GM19395 (cell line): ENCODE measurements at regions not wholly inside any gene's neighbourhood (a gene's known extent, or its start where the extent isn't known, plus 50 kb on each side); places are given as distances from the start of the nearest gene placed in this dataset.
"Not testable (repeated sequence)": the region's sequence is repeated elsewhere in the genome, so short reads cannot be mapped to it uniquely, and the experiment has no call there.

Source experiments
- ATAC-seq: cut with Tn5 transposase; IDR thresholded peaks from one replicate; pipeline ENCODE4 v1.9.1; 2021; ENCODE audit warnings: mild to moderate bottlenecking, moderate library complexity; ENCODE audit not compliant: unreplicated experiment

DNA sequence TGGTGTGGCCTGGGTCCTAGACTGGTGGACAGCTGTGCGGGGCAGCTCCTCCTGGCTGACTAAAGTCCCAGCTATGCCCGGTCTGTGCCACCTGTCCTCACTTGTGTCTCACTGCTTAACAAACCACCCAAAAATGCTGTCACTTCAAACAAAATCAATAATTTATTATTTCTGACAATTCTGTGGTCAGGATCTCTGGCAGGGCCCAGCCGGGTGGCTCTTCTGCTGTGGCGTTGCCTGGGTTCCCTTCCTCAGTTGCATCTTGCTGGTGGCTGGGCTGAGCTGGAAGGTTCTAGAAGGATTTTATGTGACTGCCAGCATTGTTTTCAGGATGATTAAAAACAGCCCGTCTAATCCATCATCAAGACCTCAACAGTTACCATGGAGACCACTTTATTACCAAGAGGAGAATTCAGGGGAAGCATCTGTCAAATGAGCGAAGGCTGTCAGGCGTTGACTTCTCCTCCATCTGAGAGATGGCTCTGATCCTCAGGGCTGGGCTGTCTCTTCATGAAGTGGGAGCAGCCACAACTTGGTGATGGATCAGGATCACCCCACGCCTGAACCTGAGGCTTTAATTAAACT is 280.6 kb upstream of the SFSWAP start:
- no peak for ATAC-seq

DNA sequence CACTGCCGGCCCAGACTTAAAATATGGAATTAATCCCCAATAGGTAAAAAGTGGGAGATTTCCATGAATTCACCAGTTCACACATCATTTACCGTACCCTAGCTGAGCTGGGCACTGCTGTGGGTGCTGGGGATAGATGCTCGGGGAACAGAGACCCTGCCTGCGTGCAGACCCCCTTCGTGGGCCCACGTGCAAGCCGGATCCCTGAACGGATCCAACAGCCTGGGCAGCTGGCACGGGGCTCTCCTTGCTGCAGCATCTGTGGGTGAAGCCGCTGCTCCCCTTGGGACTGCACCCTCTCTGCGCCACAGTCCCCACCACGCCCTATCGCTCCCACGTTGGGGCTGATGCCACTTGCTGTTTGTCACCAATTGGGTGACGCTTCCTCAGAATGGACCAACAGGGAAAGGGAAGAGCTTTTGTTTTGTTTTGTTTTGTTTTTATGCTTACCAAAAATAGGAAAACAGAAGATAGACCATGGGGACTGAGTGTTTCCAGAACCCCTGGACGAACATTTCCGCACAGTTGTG is 279.7 kb upstream of the SFSWAP start:
- ATAC-seq: not testable (repeated sequence)

DNA sequence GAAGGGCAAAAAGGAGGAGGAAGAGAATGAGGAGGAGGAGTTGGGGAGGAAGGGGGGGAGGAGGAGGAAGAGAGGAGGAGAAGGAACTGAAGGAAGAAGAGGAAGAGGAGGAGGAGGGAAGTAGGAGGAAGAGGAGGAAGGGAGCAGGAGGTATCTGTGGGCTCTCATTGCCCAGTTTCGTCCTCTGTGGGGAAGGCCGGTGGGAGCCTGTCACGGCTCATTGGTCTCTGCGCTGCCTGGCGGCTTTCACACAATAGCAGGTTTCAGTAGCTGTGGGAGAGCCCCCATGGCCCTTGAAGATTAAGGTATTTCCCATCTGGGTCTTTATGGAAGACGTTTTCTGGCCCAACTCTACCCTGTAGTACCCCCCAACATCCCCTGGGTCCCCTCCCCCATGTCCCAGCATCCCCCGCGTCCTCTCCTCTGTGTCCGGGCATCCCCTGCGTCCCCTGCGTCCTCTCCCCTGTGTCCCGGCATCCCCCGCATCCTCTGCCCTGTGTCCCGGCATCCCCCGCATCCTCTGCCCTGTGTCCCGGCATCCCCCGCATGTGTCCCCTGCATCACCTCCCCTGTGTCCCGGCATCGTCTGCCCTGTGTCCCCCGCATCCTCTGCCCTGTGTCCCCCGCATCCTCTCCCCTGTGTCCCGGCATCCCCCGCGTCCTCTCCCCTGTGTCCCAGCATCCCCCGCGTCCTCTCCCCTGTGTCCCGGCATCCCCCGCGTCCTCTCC is 278.2 kb upstream of the SFSWAP start:
- peak; percentile 53 for ATAC-seq

DNA sequence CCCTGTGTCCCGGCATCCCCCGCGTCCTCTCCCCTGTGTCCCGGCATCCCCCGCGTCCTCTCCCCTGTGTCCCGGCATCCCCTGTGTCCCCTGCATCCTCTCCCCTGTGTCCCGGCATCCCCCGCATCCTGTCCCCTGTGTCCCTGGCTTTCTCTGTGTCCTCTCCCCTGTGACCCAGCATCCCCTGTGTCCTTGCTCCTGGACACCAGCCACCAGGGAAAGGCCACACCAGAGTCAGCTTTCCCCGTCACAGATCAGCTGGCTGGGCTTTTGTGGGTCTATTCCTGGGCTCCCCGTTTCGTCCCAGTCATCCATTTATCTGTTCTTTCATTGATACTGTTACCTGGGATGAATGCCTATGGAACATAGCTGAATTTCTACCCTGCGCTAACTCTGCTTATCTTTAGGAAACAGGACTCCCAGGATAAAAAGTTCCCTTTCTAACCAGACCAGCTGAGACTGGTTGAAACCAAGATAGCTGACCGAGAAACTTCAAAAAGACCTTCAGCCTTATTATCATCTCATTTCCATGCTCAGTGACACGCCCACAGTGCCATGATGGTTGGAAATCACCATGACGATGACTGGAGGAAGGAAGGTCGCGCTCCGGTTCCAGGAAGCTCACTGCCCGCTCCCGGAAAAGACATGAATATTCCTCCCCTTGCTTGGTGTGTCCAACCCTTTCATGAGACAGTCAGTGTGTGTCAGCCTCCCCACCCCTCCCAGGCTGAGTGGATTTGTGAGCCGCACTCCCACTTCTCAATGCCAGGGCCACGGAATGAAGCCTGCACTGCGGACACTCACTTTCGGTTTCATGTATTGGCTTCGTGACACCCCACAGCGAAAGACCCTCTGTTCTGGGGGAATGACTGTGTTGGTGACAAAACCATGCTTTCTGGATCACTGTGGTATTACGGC is 276.4 kb upstream of the SFSWAP start:
- ATAC-seq: no peak

DNA sequence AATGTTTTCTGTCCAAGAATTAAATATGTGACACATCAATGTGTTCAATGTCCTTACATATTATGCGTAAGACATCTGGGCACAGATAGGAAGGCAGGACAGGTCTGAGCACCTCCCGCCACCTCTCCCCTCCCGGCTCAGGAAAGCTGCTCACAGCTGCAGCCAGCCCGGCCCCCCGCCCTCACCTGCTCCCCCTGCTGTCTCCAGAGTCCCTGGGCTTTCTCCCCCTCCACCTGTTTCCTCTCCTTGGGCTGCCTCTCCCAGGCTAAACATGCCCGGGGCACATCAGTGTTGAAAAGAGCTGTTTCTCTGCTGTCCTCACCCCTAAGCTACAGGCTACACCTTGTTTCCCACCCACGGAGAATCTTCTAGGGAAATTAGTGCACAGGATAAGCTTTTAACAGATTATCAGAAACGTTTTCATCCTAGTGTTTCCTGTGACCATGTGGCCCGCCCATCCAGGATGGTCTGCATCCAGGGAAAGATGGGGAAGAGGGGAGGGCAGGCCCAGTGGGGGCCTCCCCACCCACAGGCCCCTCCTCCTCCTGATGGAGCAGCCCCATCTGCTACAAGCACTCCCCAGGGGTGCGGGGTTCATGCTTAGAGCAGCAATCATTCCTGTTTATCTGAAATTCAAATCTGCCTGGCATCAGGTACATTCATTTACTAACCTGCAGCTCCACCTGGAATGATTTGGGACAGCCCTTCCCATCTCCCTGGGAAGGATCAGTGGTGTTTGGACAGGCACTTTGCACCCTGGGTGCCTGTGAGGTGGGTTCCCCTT is 273.8 kb upstream of the SFSWAP start:
- no peak for ATAC-seq

DNA sequence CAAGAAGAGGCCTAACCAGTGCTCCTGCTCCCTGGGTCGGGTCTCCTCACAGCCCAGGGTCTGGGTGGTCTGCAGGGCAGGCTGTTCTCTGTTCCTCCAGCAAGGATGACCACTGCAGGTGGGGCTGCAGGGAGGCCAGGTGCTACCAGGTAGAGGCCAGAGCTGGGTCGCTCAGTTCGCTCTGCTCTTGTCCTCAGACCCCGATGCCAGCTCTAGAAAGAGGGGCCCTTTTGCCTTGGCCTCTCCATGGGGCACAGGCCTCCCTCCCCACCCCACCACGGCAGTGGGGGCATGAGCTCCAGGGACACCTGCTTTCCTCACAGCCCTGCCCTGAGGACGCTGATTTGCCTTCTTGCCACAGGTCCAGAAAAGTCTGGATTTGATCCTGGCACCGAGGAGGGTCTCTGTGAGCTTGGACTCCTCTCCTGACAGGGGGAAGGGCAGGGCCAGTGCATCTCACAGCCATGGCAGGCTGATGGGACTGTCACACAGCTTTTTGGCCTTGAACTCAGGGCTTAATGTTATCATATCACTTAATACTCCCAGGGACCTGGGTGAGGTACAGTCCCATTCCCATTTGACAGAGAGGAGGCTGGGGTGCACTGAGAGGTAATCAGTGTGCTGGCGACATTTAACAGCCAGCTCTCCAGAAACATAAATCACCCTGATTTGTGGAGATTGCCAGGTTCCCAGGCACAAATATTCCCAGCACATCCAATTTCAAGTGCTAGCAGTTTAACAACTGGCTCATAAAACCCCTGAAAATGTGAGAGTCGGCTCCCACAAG is 273.0 kb upstream of the SFSWAP start:
- no peak for ATAC-seq

DNA sequence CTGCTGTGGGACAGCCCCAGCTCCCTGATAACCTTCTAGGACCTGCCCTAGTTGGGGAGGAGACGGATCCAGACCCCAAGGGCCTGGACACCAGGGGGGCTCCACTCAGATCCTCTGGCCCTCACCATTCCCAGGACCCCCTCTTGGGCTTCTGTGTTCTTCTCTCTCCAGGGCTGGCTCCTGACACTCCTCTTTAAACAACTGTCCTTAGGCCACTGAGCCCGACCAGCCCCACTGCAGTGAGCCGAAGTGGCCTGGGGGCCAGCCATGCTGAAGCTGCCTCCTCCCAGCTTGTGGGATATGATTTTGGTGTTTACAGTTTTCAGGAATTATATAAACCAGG is 272.4 kb upstream of the SFSWAP start:
- ATAC-seq: not testable (repeated sequence)

DNA sequence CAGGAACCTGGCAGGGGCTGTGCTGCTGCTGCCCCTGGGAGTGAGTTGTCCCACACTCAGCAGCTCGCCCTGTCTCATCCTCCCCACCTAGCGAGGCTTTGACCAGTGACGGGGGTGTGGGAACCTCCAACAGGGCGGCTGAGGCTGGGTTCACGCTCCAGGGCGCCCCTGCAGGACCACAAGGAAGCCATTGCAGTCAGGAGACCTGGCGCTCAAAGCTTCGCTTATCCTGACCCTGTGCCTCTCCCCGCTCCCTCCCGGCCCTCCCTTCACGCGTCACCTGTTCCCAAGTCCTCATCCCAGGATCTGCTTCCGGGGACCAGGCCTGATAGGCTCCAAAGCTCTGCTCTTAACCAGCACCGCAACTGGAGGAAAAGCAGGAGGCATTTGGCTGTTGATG is 272.0 kb upstream of the SFSWAP start:
- ATAC-seq: no peak

DNA sequence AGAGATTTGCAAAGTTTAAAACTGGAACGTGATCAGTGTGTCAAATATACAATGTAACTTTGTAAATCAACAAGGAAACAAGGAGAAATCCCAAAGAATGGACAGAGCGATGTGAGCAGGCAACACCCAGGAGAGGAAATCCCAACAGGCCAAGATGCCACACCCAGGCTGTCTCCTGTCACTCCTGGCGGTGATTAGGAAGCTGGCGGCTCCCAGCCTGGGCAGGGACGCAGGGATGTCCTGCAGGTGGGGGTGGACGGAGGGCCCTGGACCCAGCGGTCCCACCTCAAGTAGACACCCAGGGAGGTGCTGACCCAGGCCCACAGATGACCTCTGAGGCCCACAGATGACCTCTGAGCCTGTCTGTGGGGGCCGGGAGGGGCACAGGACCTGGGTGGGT is 271.1 kb upstream of the SFSWAP start:
- ATAC-seq: not testable (repeated sequence)

DNA sequence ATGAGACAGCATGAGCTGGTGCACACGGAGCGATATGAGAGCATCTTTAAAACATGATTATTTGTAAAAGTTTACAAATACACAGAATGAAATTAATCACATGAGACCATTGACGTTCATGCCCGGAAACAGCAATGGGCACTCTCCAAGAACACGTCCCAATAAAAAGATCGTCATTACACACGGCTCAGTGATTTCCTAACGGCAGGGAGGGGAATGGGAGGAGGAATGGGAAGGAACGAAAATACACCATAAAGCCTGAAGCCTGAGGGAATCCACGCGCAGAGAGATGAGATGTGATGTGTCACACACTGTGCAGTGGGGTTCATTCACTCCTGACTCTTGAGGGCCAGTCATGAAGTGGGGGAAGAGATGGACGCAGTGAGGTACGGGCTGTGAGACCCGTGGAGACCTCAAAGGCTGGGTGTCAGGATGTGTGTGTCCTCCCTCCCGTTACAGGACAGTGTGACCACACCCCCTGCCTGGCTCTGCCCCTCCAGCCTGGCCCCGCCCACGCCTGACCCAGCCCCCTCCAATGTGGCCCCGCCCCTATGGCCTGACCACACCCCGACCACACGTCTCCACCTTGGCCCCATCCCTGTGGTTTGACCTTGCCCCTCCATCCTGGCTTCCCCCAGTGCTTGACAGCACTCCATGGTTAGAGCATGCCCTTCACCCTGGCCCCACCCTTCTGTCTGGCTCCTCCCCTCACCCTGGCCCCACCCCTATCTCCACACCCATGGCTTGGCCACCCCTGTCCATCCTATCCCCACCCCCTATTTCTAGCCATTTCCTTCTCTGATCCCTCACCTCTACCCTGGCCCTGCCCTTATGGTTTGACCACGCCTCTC is 270.5 kb upstream of the SFSWAP start:
- not testable (repeated sequence) for ATAC-seq

DNA sequence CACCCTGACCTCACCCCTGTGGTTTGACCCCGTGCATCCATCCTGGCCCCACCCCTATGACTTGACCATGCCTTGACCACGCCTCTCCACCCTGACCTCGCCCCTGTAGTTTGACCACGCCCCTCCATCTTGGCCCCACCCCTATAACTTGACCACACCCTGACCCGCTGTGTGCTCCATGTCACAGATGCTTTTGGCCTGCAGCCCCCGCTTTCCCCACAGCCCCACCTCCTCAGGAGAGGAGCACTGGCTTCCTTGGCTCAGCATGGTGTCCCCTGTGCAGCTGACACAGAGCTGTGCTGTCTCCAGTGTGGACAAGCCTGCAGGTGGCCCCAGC is 269.9 kb upstream of the SFSWAP start:
- ATAC-seq: no peak

DNA sequence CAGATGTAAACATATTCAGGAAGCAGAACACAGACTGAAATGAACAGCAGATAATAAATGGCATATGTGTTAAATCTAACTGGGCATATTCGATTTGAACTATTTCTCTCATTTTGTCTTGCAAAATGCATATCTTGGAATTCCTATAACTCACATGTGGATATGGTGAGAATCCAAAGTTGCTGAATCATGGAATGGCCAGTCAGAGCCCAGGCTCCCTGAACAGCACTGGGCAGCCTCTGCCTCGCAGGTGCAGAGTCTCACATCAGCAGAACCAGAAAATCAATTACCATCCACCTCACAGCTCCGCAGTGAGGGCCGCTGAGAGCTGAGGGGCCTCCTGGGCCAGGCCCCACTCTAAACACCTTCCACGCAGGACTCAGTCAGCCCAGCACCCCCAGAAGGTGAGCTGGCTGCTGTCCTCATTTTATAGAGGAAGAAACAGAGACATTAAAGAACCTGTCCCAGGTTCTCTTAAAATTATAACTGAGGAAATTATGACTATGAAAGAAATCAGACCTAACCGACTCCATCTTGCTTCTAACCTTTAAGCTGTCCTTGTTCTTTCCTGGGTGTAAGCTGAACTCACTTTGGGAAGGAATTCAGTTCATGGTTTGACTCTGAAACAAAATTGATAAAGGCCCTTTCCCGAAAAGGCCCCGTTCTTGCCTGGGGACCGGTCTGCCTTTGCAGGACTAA is 269.1 kb upstream of the SFSWAP start:
- no peak for ATAC-seq

DNA sequence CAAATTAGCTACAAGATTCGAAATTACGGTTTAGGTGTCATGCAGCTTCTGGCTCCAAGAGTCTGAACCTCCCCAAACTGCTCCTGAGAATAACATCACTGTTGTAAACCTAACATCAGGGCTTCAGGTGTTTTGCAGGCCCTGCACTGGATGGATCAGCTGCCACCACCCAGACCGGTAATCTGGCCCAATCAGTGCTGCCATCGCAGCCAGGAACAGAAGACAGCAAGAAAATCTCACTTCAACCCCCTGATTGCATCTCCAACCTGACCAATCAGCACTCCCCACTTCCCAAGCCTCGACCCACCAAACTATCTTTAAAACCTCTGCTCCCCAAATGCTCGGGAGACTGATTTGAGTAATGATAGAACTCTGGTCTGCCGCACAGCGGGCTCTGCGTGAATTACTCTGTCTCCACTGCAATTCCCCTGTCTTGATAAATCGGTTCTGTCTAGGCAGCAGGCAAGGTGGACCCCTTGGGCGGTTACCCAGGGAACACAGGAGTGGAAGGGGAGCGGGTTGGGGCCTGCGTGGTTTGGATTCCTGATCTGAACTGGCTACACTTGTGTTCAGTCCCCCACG is 268.5 kb upstream of the SFSWAP start:
- ATAC-seq: no peak

DNA sequence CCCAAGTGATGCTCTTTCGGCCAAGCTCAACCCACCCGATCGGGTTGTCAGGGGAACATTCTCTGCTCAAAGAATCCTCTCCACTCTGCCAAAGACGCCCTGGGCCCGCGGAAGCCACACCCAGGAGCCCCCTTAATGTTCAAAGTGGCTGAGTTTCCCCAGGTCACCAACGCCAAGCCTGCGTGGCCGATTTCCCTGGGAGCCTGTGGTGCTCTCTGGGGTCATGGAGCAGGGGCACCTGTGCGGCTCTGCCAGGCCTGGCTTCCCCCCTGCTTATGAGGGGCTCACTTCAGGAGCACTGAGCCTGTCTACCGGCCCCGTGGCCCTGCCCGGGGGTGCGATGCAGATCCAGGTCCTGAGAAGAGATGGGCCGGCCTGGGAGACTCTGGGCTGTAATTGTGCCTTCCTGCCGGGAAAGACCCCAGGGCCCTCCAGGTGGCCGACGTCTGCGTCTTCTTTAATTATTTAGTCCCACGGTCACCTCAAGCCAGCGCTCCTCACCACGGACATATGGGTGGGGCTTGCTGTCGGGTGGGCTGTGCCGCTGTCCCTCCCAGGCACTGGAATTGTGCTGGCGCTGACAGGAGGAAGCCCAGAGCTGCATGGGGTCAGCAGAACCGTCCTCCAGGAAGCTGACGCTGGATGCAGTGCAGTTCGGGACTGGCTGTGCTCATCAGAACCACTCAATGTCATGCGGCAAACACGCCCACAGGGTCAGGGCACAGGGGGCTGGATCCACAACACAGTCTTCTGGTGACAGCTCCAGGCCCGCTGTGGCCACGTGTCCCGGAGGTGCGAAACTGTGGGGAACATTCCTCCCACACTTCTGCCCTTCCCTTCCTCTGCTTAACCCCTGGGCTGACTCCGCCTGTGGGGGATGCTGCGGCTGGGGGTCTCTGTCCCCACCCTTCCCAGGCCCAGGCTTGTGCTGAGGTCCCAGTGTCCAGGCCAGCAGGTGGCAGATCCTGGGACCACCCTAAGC is 267.6 kb upstream of the SFSWAP start:
- no peak for ATAC-seq

DNA sequence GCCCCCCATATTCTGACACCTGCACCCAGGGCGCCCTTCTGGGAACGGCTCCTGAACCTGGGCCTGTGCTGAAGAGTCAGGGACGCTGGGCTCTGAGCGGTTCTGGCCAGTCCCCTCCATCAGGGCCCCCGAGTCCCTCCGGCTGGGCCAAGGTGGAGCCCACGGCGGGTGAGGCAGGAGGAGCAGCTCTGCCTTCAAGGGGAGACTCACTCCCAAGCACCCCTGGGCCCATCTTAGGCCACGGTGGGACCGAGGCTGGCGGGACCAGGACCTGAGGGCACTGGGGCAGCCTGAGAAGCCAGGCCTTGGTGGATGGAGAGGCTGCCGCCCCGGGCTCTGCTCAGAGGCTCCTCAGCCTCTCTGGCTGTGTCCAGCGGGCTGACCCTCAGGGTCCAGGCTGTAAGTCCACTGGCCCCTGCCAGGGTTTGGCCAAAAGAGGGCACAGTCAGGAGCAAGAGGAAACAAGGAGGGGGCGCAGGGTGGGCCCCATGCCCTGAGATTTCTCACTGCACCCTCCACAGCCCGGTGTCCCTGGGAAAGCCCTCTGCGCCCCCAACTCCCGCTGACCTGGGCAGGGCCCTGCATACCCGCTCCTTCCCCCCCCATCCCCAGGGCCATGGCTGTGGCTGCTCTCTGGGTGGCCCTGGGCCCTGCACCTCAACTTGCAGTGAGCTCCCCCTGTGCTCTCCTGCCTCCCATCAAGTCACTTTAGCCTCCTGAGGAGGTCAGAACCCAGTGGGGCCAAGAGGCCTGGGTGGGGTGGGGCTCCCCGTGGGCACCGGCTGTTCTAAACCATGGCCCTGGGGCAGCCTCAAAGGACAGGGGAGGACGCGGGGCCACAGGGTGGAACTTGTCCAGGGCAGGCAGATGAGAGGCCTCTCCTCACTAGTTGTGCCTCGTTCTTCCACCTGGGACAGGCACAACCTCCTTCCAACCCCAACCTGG is 266.4 kb upstream of the SFSWAP start:
- no peak for ATAC-seq

DNA sequence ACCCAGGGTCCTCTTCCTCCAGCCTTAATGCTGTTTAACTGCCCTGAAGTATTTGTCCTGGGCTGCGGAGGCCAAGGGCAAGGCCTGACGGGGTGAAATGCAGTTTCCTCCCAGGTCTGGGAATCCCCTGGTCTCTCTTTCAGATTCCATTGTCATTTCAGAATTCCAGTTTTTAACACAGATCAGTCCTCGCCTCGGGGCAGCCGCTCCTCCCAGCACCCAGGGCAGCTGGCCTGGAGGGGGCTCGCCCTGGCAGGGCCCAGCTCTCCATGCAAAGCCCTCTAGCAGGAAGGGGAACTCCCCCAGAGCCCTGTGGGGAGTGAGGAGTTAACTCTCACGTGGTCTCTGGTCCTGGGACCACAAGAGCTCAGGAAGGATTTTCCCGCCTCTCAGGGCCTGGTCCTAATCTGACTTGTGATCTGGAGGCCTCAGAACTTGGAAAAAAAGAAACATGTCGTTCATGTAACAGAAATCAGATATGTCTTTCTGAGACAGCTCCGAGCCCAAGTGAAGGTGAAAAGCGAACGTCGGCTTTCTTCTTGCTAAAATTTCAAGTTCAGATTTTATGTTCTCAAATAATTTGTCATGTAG is 265.6 kb upstream of the SFSWAP start:
- no peak for ATAC-seq
